ENCODE measurements at regions not wholly inside any gene's neighbourhood (a gene's known extent, or its start where the extent isn't known, plus 50 kb on each side); places are given as distances from the start of the nearest gene placed in this dataset.

DNA sequence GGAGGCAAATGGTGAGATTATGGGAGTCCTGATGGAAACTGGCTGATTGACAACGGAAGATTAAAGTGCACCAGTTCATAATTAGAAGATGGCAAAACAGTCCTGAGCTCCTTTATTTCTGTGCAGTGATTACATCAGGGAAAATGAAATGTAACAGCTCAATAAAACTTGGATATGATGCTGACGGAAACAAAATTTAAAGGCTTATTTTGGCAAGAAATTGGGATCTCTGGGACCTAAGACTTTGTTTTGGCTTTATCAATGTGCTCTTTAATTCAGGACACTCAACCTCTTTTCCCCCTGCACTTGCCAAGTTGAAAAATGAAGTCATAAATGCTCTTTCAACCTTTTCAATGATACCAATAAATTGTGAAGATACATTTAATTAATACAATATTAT lies 226.8 kb downstream of the C6orf118 start:
- DNase-seq (ENCODE audit: low read depth, low spot score), result no peak

DNA sequence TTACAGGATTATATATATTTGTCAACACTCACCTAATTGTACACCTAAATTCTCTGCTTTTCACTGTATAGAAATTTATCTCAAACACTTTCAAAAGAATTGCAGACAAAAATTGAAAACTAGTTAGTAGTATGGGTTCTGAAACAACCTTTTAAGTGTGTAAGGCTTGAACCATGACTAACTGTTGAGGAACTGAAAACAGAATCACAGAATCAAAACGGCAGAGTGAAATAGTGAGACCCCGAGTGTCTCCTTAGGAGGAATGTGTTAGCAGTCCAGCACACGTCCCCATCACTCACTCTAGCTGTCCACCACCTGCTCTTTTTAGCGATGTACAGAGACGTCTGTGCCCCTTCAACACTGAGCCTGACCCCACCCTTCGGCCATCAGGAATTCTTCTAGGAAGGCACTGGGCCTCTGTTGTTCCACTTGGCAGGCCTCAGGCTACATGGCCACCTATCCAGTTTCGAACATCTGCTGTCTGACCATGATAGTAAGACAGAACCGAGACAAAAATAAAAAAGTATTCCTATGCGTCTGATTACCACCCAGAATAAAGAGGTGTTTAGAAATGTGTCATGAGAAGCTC lies 227.4 kb downstream of the C6orf118 start:
- no peak for DNase-seq (ENCODE audit: low read depth, low spot score)

DNA sequence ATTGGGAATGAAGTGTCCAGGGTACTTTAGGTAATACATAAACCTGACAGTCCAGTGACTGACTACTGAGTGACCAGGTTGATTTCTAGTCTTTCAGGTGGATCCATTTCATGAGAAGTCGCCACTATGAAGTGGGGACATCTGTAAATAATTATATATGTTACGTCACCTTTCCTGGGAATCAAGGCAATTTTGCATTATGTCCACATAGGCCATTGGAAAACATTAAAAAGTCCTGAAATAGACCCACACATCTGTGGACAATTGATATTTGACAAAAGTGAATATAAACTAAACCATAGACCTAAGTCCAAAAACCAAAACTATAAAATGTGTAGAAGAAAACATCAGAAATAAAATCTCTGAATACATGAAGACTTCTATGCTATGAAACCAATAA lies 231.5 kb downstream of the C6orf118 start:
- DNase-seq (ENCODE audit: low read depth, low spot score), result no peak

DNA sequence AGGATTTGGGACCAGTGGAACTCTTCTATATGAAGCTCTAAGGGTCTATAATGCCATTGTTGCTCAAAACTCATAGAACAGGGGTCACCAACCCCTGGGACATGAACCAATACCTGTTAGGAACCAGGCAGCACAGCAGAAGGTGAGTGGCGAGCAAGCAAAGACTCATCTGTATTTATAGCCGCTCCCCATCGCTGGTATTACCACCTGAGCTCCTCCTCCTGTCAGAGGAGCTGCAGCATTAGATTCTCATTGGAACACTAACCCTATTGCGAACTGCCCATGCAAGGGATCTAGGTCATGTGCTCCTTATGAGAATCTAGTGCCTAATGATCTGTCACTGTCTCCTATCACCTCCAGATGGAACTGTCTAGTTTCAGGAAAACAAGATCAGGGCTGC lies 237.5 kb downstream of the C6orf118 start:
- DNase-seq (ENCODE audit: low read depth, low spot score), result no peak

DNA sequence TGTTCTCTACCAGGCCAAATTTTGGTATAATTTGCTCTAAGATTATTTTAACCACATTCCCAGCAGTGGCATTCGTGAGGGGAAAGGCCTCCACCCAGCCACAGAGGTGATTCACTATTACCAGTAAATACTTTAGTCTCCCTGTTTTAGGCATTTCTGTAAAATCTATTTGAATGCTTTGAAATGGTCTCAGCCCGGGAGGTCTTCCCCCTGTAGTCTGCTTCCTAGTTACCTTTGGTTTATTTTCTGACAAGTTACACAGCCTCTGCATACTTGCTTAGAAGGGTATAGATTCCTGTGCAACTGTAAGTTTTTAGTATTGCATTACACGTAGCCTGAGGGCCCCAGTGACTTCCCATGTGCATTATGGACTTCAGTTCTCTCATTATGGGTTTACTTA lies 248.7 kb downstream of the C6orf118 start:
- DNase-seq (ENCODE audit: low read depth, low spot score), result no peak

DNA sequence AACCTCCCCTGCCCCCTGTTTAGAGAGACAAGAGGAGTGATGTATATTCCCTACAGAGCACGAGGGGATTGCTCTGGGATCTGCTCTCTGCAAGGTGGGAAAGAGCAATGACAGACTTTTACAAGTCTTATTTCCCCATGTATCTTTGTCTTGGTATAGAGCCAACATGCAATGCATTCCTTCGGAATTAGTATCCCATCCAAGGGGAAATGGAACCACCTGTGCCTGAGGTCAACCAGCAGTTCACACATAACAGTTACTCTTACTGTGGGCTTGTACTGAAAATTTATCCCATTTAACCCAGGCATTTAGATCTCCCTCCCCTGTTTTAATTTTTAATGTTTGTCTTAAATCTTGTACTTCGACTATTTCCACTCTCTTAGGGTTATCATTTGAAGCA lies 250.4 kb downstream of the C6orf118 start:
- DNase-seq (ENCODE audit: low read depth, low spot score), result no peak

DNA sequence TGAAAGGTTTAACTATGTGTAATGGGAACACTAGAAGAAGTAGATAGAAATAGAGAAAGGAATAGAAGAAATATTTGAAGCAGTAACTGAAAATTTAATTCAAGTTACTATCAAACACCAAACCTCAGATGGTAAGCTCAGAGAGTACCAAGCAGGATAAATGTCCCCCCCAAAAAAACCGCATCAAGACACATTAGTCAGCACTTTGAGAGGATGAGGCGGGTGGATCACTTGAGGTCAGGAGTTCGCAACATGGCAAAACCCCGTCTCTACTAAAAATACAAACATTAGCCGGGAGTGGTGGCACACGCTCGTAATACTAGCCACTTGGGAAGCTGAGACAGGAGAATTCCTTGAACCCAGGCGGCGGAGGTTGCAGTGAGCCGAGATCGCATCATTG lies 253.1 kb downstream of the C6orf118 start:
- DNase-seq (ENCODE audit: low read depth, low spot score), result no peak

DNA sequence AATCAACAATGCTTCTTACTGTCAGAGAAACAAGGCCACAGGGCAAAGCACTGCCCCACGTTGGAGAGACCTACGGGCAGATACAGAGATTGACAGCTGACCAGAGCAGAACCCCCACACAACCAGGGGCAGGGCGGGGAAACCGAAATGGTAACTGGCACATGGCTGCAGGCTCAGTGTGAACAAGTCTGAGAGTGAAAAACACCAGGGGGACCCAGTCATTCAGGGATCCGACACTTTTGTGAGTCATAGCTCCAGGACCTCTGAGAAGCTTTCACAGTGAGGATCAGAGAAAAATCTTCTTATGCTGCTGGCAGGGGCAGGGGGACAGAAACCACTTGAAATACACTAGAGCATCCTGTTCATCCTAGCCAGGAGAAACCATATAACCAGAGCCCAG lies 254.2 kb downstream of the C6orf118 start:
- no peak for DNase-seq (ENCODE audit: low read depth, low spot score)

DNA sequence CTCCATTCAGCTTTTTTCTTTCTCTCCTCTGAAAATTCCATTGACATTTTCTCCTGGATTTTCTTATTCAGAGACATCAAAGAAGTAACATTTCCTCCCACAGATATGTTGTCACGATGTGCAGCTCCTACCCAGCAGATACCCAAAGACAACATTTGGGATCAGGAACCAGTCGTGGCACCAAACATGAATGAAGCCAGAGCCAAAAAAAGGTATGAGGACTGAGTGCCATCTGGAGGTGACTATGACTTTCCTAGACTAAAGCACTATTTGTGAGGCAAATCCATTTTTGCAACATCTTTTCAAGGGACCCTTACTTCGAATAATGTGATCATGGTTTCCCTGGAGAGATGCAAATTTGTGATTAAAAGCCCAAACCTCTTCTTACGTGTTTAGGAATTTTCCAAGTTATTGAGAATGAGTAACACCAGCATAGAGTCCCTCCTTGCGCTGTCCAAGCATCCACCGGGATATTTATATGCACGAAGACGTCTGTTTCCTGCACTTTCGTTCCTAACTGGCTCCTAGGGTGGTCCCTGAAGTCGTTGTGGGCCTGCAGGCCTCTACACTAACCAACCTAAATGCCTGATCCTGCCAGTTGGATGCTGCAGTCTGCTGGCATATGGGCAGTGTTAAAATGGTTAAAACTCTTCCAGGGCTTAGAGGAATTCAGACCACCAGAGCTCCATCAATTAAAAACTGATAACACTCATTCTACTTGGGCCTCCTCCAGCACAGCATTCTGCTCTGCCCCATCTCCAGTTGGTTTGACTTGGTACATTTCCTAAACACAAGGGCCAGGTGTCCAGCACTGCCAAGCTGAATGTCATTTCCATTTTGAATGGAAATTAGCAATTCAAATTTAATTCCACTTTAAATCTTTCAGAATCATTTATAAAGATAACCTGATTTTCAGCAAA lies 256.6 kb downstream of the C6orf118 start:
- no peak for DNase-seq (ENCODE audit: low read depth, low spot score)

DNA sequence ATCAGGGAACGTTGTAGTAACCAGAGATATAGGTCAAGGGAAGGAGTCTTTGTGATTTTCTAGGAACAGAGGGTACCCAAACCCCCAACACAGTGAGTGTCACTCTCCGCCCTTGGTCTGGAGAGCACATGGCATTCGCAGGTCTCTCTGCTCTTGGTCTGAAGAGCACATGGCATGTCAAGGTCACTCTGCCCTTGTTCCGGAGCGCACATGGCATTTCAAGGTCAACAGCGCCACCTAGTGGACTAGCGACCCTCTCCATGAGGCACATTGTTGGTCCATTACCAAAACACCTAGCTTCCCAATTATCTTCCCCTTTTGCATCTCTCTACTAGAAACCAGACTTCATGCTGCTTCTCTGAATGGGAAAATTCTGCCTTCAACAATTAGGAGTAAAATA lies 260.0 kb downstream of the C6orf118 start:
- DNase-seq (ENCODE audit: low read depth, low spot score), result peak; percentile 75

DNA sequence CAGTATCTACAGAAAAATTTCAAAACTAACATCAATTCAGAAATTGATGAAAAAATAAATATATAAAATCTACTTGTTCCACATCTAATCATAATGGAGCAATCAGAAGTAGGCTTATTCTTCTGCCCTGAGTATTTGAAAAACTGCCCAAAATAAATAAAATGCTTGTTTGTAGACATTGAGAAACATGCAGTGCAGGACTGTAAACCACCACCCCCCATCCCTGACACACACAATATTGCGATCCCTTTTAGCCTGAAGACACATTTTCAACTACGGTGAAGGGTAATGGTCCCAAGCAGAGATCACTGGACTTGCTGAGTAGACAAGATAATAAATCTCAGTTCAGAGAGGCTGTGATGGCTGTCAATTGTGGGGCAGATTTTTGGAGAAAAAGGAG lies 261.5 kb downstream of the C6orf118 start:
- no peak for DNase-seq (ENCODE audit: low read depth, low spot score)

DNA sequence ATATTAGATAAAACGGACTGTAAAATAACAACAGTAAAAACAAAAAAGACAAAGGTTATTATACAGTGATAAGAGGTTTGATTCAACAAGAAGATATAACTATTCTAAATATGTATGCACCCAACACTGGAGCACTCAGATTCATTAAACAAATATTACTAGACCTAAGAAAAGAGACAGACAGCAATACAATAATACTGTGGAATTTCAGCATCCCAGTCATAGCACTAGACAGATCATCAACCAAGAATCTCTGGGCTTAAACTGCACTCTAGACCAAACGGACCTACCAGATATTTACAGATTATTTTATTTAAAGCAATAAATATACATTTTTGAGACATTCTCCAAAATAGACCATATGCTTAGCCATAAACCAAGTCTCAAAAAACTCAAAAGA lies 263.8 kb downstream of the C6orf118 start:
- DNase-seq (ENCODE audit: low read depth, low spot score), result no peak

DNA sequence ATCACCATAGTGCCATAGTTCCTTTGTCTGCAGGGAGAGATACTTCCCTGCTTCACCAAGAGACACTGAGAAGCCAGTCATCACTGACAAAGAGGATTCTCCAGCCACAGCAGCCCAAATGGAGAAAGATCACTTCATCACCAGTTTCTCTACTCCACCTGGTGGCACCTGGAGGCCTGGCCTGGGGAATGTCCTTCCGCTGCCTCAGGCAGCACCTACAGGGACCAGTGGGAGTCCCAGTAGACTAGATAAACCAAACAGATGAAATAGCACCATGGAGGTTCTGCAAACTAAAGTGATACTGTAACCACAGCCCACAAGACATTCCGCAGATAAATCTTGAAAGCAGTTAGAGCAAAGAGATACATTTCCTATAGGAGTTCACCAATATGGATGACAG lies 266.5 kb downstream of the C6orf118 start:
- DNase-seq (ENCODE audit: low read depth, low spot score), result no peak

DNA sequence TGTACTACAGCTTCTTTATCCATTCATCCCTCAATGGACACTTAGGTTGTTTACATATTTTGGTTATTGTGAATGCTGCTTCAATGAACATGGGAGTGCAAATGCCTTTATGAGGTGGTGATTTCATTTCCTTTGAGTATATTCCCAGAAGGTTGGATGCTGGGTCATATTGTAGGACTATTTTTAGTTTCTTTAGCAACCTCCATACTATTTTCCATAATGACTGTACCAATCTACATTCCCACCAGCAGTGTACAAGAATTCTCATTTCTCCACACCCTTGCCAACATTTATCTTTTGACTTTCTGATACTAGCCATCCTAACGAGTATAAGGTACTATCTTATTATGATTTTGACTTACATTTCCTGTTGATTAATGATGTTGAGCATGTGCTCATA lies 269.0 kb downstream of the C6orf118 start:
- DNase-seq (ENCODE audit: low read depth, low spot score), result no peak

DNA sequence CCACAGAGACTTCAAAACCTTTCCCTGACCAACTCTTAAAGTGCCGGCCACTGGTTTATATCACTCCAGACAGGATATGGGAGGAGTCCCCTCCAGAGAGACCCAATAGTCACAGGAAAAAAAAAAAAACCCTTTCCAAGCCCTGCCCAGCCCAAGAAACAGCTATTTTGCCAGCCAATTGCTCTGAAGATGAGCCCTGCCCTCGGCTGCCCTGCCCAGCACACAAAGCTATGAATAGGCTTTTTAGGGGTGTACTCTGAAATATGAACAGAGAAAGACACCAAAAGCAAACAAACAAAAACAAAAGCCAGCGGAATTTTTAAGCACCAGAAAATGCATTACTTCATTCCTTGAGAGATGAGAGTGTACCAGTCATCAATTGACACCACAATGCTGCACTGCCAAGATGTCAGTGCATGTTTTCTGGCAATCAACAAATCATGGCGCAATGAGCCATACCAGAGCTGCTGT lies 275.1 kb downstream of the C6orf118 start:
- no peak for DNase-seq (ENCODE audit: low read depth, low spot score)

DNA sequence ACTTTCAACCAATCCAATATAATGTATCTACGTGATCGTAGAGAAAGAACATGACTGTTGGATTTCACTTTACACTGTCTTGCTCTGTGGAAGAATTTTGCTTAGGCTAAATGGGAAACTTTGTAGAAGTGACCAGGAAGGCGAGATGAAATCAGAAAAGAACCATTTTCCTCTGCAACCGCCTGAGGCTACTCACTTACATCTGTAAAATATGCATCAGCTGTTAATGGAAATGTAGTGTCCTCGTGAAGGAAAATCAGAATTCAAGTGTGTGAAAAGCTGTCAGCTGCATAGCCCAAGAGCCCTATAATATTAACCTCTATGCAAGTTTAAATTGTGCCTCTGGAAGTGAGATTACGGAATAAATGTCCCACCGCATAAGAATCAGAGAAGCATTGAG lies 277.9 kb downstream of the C6orf118 start:
- DNase-seq (ENCODE audit: low read depth, low spot score), result no peak

DNA sequence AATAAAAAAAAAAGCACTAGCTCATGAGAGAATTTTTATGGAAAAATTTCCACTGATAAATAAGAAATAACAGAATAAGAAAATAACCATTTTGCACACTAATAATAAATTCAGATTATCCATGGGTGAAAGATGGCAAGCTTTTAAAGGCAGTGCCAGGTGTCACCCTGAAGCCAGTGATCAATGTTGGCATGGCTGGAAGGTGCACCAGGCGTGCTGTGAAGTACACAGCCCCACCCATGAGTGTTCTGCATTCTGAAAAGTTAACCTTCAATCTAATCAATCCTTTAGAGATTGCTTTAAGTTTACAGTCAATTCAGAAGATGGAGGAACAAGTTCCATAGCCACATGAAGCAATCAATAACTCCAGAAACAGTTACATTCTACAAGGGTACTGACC lies 284.4 kb downstream of the C6orf118 start:
- no peak for DNase-seq (ENCODE audit: low read depth, low spot score)

DNA sequence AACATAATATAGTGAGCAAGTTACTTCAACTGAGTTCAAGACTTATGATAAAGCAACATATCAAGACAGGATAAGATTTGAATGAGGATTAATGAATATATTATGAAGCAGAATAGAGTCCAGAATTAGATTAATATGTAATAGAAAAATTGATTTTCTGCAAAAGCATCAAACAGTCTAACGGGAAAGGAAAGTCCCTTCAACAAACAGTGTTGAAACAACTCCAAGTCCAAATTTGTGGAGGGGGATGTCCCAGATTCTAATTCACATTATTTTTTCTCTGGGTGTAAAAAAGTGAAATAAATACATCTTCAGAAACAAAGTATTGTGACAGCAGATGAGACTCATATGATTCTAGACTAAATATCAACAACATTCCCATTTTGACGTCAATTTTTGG lies 289.7 kb downstream of the C6orf118 start:
- no peak for DNase-seq (ENCODE audit: low read depth, low spot score)

DNA sequence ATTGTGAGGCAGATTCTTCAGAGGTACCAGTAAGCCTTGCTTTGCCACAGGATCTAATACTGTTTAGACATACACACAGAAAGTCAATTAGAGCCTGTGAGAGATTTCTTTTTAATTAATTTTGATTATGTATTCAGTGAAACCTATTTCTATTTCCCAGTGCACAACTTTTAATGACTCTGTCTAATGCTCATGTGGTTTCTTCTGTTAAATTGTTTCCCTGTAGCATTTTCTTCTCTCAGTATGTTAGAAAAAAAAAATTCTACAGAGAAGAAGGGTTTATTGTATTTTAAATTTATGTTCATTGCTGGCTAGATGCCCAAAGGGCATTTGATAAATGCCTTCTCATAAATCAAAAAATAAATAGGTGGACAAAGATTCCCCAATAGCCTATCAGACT lies 293.7 kb downstream of the C6orf118 start:
- DNase-seq (ENCODE audit: low read depth, low spot score), result no peak

DNA sequence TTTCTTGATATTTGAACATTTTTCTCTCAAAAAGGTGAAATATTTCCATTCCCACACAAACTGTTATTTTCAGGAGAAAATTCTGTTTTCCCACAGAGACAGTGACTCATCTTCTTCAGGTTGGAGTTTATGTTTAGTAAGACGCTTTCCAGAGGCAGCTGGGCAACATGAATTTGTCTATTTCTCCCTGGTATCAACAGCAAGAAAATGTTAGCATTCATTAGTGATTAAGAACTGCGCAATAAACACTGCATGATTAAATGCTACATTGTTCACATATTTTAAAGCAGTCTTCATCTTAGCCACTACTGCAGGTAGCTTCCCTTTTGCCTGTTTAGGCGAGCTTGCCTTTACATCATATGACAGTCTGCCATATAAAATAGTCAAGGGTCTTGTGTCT lies 295.7 kb downstream of the C6orf118 start:
- DNase-seq (ENCODE audit: low read depth, low spot score), result no peak

DNA sequence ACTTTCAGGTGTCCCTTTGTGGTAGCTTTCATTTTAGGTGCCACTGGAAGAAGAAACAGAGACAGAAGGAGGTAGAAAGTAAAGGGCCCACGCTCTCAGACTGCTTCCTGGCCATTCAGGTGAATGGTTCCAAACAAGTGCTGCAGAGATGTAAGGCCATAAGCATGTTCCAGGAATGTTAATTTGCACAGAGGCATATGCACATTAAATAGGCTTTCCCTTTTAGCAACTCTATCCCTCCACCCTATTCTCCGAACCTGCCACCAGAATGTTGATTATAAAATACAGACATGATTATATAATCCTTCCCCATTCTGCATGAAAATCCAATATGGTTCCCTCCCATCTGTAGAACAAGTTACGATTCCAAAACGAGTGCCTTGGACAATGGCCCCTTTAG lies 297.2 kb downstream of the C6orf118 start:
- DNase-seq (ENCODE audit: low read depth, low spot score), result no peak

DNA sequence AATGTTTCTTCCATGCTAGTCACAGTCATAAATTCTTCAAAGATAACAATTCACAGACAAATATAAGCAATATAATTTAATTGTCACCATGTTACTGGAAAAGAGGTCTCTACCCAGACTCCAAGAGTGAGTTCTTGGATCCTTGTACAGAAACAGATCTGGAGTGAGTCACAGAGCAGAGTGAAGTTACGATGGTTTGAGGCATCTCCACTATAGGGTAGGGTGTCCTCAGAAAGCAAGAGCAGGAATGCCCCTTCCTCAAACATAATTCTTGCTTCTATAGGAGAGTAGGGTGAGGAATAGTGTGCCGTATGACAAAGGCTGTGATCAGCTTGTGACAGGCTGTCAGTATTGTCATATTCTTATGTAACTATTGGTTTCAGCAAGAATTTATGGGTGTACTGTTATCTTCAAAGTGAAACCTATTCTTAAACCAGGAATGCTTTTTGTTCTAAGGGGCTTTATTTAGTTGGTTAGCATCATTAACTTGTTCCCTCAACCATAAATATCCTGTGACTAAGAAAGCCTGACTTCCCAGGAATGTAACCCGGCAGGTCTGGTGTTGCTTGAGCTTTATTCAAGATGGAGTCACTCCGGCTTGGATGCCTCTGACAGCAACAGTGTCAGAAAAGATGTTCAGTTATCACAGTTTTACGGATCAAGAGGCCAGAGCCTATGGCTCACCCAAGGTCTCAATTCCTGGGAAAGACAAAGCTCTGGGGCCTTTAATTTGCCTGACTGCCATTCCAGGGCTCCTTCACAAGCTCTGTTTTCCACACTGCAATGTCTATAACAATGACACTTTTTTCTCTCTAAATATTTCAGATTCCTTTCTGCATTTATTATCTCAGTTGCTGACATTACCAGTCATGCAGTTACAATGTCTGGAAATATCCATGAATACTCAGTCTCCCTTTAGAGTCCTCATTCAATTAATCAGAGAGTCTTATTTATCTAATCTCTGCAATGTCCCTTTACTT lies 298.6 kb downstream of the C6orf118 start:
- no peak for DNase-seq (ENCODE audit: low read depth, low spot score)
